ENCODE measurements at regions not wholly inside any gene's neighbourhood (a gene's known extent, or its start where the extent isn't known, plus 50 kb on each side); places are given as distances from the start of the nearest gene placed in this dataset.

- Histone ChIP-seq H3K23me2 (ENCODE audit: insufficient read length, low read depth, low read length, poor library complexity, severe bottlenecking) (no peaks in the 10 kb centered on the region), H3K79me2 (ENCODE audit: insufficient read depth, low read length) (no peaks in the 10 kb centered on the region), H3K4ac (ENCODE audit: low read depth, low read length) (no peak overlapping the region), H3K56ac (ENCODE audit: insufficient read length, low read depth, low read length) (no peak overlapping the region), H4K91ac (ENCODE audit: insufficient read length, low read depth, low read length) (no peak overlapping the region), H2BK5ac (ENCODE audit: insufficient read length, low read length) (no peak overlapping the region), H3K23ac (ENCODE audit: insufficient read length, low read depth, low read length) (no peak overlapping the region), H3K18ac (ENCODE audit: insufficient read length, low read depth, low read length) (no peak overlapping the region), H2BK12ac (ENCODE audit: insufficient read length, low read depth, low read length) (no peak overlapping the region), H2BK120ac (ENCODE audit: low read depth, low read length, poor library complexity, severe bottlenecking) (no peak overlapping the region), H4K8ac (replicated peaks; ENCODE audit: insufficient read length, low read depth, low read length) (no peak overlapping the region), H3K4me1 (ENCODE audit: insufficient read depth, low read length) (no peaks in the 10 kb centered on the region), H3K4me2 (ENCODE audit: insufficient read depth, insufficient read length, low read length) (no peak overlapping the region), H3K79me1 (ENCODE audit: insufficient read depth, low read depth, low read length, poor library complexity, severe bottlenecking) (no peaks in the 10 kb centered on the region), H2AFZ (ENCODE audit: low read length) (no peak overlapping the region), H3K9me3 (ENCODE audit: control insufficient read depth, low read depth, low read length) (no peaks in the 10 kb centered on the region), H2AK5ac (ENCODE audit: insufficient read length, low read length) (no peak overlapping the region), H4K20me1 (ENCODE audit: control insufficient read depth, insufficient read depth, insufficient read length) (no peaks in the 10 kb centered on the region), H3K27me3 (ENCODE audit: insufficient read depth, low read length) (no peaks in the 10 kb centered on the region), H2BK15ac (ENCODE audit: low read depth, low read length) (no peak overlapping the region), H3K27ac (ENCODE audit: insufficient read length, low read depth, low read length) (no peak overlapping the region), H3K9ac (ENCODE audit: extremely low read depth, insufficient read length, low read length) (no peak overlapping the region), H3T11ph (ENCODE audit: low read length) (no peak overlapping the region), H3K14ac (ENCODE audit: insufficient read depth, low read length) (no peak overlapping the region), H4K5ac (ENCODE audit: insufficient read length, low read depth, low read length) (no peak overlapping the region), H2BK20ac (ENCODE audit: low read depth, low read length, poor library complexity, severe bottlenecking) (no peak overlapping the region)
- Mint-ChIP-seq H3K9me3 (no peaks in the 10 kb centered on the region), H3K27ac (no peak overlapping the region), H3K36me3 (ENCODE audit: insufficient read depth in 1 of 3, low read depth in 3 of 3) (no peaks in the 10 kb centered on the region), H3K4me1 (peaks cover 3% of the 10 kb centered on the region in 2 experiments), H3K27me3 (ENCODE audit: low read depth) (no peaks in the 10 kb centered on the region), H3K4me3 (no peak overlapping the region)
- DNase-seq, result no peak
- TF ChIP-seq CTCF (conservative IDR thresholded peaks at IDR 0.05), result no peak
Measured at GRCh38 chr2:180891360-180891759, 89.0 kb upstream of the UBE2E3 start.

All from H9 (cell line).